Coronary artery (tissue), 2 donors: ENCODE measurements at regions not wholly inside any gene's neighbourhood (a gene's known extent, or its start where the extent isn't known, plus 50 kb on each side); places are given as distances from the start of the nearest gene placed in this dataset.

ENCODE experiments used
- DNase-seq: peaks from one replicate; pipeline ENCODE4 v3.0.0-alpha.2; 2017; ENCODE audit warnings: low spot score
- H3K27ac ChIP-seq, 2 donors: fragments of 200-600 bp; sonication (generic); one replicate each; pipeline ENCODE4 v1.5.1; 2016 to 2019
- H3K4me3 ChIP-seq: fragments of 200-600 bp; sonication (generic); 2 replicates; pipeline ENCODE4 v1.5.1; 2016; ENCODE audit warnings: mild to moderate bottlenecking, moderate library complexity
- CTCF ChIP-seq: fragments of 200-600 bp; sonication (generic); IDR thresholded peaks from one replicate; pipeline ENCODE4 v1.5.1; 2019; ENCODE audit warnings: antibody characterized with exemption

DNA sequence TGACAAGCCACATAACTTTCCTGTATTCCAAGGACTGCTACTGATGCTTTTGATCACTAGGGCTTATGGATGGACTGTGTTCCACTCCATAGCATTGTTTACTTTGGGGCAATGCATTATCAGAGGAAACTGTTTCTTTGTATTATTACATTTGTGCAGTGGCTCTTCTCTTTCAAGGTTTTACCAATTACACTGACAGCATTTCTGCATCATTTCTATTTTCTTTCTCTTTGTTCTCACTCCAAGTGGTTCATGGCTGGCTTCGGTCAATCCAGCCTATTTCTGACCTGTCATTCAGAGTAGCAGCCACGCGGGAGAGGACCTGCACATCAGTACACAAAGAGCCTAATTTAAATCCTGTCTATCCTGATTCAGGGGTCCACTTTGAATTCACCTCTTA, 711.0 kb downstream of the TLE4 start:
- TF ChIP-seq CTCF = no peak

GRCh38 chr9:80259079-80259478, 687.3 kb downstream of the TLE4 start:
- Histone ChIP-seq H3K27ac (no peak overlapping the region), H3K4me3 (no peak overlapping the region)
- no peak for DNase-seq
- no peak for TF ChIP-seq CTCF

More for the DNA sequence above, 711.0 kb downstream of the TLE4 start:
- DNase-seq = no peak
- Histone ChIP-seq H3K27ac (no peak overlapping the region), H3K4me3 (no peak overlapping the region)

DNA sequence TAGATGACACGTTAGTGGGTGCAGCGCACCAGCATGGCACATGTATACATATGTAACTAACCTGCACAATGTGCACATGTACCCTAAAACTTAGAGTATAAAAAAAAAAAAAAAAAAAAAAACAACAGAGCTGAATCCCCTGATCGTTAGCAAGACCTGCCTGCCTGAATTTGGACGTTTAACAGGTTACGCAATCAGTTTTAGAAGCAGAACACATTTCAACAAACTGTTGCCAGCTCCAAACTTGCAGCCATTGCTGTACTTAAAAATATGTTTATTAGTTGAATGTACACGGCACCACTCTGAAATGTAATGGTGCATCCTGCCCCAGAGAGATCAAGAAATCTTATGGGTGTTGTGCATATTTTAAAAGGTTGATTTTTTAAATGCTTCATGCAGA, 680.0 kb downstream of the TLE4 start:
- no peak for TF ChIP-seq CTCF
- Histone ChIP-seq H3K4me3 (no peak overlapping the region), H3K27ac (no peak overlapping the region)
- no peak for DNase-seq

DNA sequence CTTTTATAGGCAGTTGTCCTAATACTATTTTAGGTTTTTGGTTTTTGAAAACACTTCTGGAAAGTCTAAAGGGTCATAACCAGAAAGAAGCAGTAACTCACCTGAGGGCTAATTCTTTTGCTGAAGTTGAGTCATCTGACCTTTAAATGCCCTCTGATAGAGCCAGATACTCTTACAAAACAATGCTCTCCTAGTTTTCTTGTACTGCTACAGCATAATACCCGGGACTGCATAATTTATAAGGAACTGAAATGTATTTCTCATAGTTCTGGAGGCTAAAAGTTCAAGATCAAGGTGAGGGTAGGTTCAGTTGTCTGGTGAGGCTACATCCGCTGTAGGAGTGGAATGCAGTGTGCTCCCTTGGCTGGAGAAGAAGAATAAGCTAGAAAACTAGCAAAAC, 670.3 kb downstream of the TLE4 start:
- Histone ChIP-seq H3K4me3 (no peak overlapping the region), H3K27ac (no peak overlapping the region)
- no peak for DNase-seq
- no peak for TF ChIP-seq CTCF

DNA sequence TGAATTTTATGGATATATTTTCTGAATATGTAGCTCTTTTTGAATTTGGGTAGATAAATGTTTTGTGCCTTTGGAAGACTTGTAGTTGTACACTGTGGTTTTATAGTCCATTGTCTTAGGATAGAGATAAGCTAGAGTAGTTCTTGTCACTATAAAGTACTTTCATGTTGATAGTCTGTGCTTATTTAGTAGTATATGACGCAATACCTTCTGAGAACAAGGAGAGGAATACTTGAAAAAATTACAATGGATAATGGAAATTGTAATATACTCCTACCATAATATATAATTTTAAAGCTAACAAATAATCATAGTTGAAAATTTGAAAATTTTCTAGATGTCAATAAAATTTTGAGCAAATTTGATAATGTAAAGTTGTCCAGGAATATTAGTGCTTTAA, 664.0 kb downstream of the TLE4 start:
- TF ChIP-seq CTCF = no peak
- DNase-seq = no peak
- Histone ChIP-seq H3K27ac (no peak overlapping the region), H3K4me3 (no peak overlapping the region)

DNA sequence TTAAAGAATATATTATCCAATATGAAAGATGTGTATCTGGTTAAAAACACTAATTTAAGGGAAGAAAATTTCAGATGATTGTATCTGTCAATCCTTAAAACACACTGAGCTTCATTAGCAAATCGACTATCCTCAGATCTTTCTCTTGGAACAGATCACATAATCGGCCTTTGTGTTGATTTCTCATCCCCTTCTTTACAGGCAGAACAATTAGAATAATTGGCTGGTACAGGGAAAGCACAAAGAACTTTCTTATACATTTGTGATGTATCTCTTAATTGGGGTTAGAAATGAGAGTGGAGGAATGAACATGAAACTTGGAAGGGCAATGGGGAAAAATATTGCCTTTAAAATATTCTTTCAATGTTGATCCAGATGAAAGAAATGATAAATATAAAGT, 662.1 kb downstream of the TLE4 start:
- Histone ChIP-seq H3K4me3 (no peak overlapping the region), H3K27ac (no peak overlapping the region)
- no peak for DNase-seq
- TF ChIP-seq CTCF = no peak

GRCh38 chr9:80233102-80233843, 661.5 kb downstream of the TLE4 start:
- DNase-seq = no peak
- TF ChIP-seq CTCF = no peak
- Histone ChIP-seq H3K4me3 (no peak overlapping the region), H3K27ac (no peak overlapping the region)
